Ishikawa (cell line): ENCODE measurements at regions not wholly inside any gene's neighbourhood (a gene's known extent, or its start where the extent isn't known, plus 50 kb on each side); places are given as distances from the start of the nearest gene placed in this dataset.

Experiments used
- CEBPB ChIP-seq: IDR thresholded peaks from 2 replicates; pipeline ENCODE4 v1.6.1; 2012
- CREB1 ChIP-seq: IDR thresholded peaks from 2 replicates; pipeline ENCODE4 v1.6.1; 2012; ENCODE audit warnings: low read depth
- EGR1 ChIP-seq: IDR thresholded peaks from 2 replicates; pipeline ENCODE4 v1.6.1; 2012
- EP300 ChIP-seq: IDR thresholded peaks from 2 replicates; pipeline ENCODE4 v1.6.1; 2012; ENCODE audit warnings: borderline replicate concordance
- NFIC ChIP-seq: IDR thresholded peaks from 2 replicates; pipeline ENCODE4 v1.6.1; 2012
- RAD21 ChIP-seq: IDR thresholded peaks from 2 replicates; pipeline ENCODE4 v1.6.1; 2012; ENCODE audit warnings: low read depth
- TAF1 ChIP-seq: IDR thresholded peaks from 2 replicates; pipeline ENCODE4 v1.6.1; 2012; ENCODE audit warnings: low read depth, mild to moderate bottlenecking
- TCF12 ChIP-seq: IDR thresholded peaks from 2 replicates; pipeline ENCODE4 v1.6.1; 2012; ENCODE audit warnings: low read depth
- TEAD4 ChIP-seq: IDR thresholded peaks from 2 replicates; pipeline ENCODE4 v1.6.1; 2012
- ZBTB7A ChIP-seq: IDR thresholded peaks from 2 replicates; pipeline ENCODE4 v1.6.1; 2012; ENCODE audit warnings: low read depth
- TF ChIP-seq, protein P1 (sequence below): IDR thresholded peaks from 2 replicates; pipeline ENCODE4 v1.6.1; 2012; ENCODE audit warnings: low read depth, mild to moderate bottlenecking

DNA sequence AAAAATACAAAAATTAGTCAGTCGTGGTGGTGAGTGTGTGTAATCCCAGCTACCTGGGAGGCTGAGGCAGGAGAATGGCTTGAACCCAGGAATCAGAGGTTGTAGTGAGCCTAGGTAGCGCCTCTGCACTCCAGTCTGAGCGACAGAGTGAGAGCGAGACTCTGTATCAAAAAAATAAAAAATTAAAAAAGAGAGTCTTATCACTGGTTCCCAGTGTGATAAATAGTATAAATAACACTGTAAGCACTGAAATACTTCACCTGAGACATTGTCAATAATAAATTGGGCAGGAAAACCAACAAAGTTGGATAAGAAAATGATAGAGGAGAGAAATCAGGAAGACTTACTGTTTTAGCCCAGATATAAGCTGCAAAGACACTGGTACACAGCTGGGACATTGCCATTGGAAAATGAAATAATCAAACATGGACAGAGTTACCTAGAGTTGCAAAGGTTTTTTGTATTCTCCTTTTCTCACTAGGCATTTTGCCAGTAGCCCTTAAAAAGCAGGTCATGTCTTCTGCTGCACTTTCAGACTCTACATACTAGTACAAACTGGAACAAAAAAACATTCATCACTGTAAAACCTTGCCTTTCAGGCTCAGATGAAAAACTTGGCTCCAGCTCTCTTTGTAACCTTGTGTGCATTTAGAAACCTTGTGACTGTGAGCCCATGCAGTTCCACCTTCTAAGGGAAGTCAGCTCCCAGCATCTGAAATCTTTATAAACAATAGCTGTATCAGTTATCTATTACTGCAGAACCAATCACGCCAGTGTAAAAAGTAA lies 55.0 kb upstream of the PPP1R2C start:
- TF ChIP-seq RAD21 (no peak), EP300 (no peak), TAF1 (no peak), EGR1 (no peak), CEBPB (no peak), ZBTB7A (no peak), NFIC (no peak), CREB1 (no peak), TEAD4 (no peak), TCF12 (no peak)
- TF ChIP-seq, protein P1, sequence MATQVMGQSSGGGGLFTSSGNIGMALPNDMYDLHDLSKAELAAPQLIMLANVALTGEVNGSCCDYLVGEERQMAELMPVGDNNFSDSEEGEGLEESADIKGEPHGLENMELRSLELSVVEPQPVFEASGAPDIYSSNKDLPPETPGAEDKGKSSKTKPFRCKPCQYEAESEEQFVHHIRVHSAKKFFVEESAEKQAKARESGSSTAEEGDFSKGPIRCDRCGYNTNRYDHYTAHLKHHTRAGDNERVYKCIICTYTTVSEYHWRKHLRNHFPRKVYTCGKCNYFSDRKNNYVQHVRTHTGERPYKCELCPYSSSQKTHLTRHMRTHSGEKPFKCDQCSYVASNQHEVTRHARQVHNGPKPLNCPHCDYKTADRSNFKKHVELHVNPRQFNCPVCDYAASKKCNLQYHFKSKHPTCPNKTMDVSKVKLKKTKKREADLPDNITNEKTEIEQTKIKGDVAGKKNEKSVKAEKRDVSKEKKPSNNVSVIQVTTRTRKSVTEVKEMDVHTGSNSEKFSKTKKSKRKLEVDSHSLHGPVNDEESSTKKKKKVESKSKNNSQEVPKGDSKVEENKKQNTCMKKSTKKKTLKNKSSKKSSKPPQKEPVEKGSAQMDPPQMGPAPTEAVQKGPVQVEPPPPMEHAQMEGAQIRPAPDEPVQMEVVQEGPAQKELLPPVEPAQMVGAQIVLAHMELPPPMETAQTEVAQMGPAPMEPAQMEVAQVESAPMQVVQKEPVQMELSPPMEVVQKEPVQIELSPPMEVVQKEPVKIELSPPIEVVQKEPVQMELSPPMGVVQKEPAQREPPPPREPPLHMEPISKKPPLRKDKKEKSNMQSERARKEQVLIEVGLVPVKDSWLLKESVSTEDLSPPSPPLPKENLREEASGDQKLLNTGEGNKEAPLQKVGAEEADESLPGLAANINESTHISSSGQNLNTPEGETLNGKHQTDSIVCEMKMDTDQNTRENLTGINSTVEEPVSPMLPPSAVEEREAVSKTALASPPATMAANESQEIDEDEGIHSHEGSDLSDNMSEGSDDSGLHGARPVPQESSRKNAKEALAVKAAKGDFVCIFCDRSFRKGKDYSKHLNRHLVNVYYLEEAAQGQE: no peak
